ENCODE measurements at regions not wholly inside any gene's neighbourhood (a gene's known extent, or its start where the extent isn't known, plus 50 kb on each side); places are given as distances from the start of the nearest gene placed in this dataset.
"Not testable (repeated sequence)": the region's sequence is repeated elsewhere in the genome, so short reads cannot be mapped to it uniquely, and the experiment has no call there.

DNA sequence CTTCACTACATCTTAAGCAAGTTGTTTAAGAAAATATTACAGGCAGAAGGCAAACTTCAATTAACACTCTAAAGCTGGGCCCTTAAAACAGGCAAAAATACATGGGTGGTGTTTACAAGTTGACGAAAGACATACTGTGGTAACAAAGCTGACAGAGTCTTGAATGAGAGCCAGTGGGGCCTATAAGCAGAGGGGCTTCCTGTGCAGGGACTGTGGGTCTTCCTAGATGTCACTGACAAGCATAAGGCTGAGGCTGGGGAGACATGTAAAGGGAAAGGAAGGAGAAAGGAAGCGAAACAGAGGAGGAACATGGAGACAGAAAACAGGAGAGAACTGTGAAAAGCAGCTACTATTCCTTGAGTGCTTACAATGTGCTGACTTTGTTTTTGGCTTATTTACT is 308.0 kb upstream of the RPS23 start:
- no peak overlapping the region for H3K4me3 ChIP-seq (ENCODE audit: low read length)
- no peak for DNase-seq (ENCODE audit: low read depth)
- TF ChIP-seq, protein P1, sequence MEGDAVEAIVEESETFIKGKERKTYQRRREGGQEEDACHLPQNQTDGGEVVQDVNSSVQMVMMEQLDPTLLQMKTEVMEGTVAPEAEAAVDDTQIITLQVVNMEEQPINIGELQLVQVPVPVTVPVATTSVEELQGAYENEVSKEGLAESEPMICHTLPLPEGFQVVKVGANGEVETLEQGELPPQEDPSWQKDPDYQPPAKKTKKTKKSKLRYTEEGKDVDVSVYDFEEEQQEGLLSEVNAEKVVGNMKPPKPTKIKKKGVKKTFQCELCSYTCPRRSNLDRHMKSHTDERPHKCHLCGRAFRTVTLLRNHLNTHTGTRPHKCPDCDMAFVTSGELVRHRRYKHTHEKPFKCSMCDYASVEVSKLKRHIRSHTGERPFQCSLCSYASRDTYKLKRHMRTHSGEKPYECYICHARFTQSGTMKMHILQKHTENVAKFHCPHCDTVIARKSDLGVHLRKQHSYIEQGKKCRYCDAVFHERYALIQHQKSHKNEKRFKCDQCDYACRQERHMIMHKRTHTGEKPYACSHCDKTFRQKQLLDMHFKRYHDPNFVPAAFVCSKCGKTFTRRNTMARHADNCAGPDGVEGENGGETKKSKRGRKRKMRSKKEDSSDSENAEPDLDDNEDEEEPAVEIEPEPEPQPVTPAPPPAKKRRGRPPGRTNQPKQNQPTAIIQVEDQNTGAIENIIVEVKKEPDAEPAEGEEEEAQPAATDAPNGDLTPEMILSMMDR (conservative IDR thresholded peaks at IDR 0.05; ENCODE audit: low read depth, low read length): no peak

GRCh38 chr5:82584631-82585030 is 306.5 kb upstream of the RPS23 start:
- H3K4me3 ChIP-seq (ENCODE audit: low read length): no peak overlapping the region
- no peak for DNase-seq (ENCODE audit: low read depth)
- TF ChIP-seq, protein P1 (conservative IDR thresholded peaks at IDR 0.05; ENCODE audit: low read depth, low read length): no peak

DNA sequence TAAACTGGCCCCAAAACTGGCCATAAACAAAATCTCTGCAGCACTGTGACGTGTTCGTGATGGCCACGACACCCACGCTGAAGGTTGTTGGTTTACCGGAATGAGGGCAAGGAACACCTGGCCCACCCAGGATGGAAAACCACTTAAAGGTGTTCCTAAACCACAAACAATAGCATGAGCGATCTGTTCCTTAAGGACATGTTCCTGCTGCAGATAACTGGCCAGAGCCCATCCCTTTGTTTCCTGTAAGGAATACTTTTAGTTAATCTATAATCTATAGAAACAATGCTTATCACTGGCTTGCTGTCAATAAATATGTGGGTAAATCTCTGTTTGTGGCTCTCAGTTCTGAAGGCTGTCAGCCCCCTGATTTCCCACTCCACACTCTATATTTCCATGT is 305.2 kb upstream of the RPS23 start:
- H3K4me3 ChIP-seq (ENCODE audit: low read length); DNase-seq (ENCODE audit: low read depth): not testable (repeated sequence)

DNA sequence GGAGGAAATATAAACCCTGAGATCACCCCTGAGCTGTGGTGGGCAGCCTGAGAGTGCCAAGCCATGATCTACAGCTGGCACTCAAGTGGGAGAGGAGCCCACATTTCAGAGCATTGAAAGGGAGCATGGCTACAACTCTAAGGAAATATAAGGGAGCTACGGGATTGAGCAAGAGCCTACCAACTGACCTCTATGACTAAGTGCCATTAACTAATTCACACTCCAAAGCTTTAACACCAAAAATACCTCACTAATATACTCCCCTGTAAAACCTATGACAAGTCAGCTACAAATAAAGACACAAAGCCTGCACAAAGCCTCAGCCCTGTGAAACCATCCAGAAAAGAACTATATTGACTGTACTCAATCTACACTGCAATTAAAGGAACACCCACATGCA is 286.8 kb upstream of the RPS23 start:
- DNase-seq (ENCODE audit: low read depth): no peak
- TF ChIP-seq, protein P1 (conservative IDR thresholded peaks at IDR 0.05; ENCODE audit: low read depth, low read length): no peak
- no peak overlapping the region for H3K4me3 ChIP-seq (ENCODE audit: low read length)

DNA sequence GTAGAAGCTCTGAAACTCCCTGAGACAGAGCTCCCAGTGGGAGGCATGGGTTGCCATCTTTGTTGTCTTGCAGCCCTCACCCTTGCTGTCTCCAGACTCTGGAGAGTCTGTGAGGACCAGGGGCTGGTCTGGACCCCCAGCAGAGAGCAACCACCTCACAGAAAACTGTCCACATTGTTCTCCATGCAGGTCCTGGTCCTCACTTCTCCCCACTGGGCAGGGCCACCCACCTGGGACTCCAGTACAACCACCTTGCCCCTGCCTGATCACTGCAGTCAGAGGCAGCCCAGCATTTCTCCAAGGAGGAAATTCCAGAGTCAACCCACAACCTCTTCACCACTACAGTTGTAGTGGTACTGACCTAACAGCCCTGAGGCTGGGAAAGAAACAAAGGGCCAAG is 285.6 kb upstream of the RPS23 start:
- H3K4me3 ChIP-seq (ENCODE audit: low read length): no peak overlapping the region
- DNase-seq (ENCODE audit: low read depth): no peak
- TF ChIP-seq, protein P1 (conservative IDR thresholded peaks at IDR 0.05; ENCODE audit: low read depth, low read length): no peak

GRCh38 chr5:82562696-82563240 is 284.6 kb upstream of the RPS23 start:
- DNase-seq (ENCODE audit: low read depth): no peak
- no peak overlapping the region for H3K4me3 ChIP-seq (ENCODE audit: low read length)
- TF ChIP-seq, protein P1 (conservative IDR thresholded peaks at IDR 0.05; ENCODE audit: low read depth, low read length): no peak

- TF ChIP-seq, protein P1 (conservative IDR thresholded peaks at IDR 0.05; ENCODE audit: low read depth, low read length): no peak
- H3K4me3 ChIP-seq (ENCODE audit: low read length): no peak overlapping the region
- DNase-seq (ENCODE audit: low read depth): peak; percentile 86
Observed at GRCh38 chr5:82561797-82562196, 283.6 kb upstream of the RPS23 start.

GRCh38 chr5:82560969-82561368 is 282.8 kb upstream of the RPS23 start:
- no peak for DNase-seq (ENCODE audit: low read depth)
- H3K4me3 ChIP-seq (ENCODE audit: low read length): no peak overlapping the region
- TF ChIP-seq, protein P1 (conservative IDR thresholded peaks at IDR 0.05; ENCODE audit: low read depth, low read length): no peak

All from retinal pigment epithelial cell (primary cell).